CD4-positive, alpha-beta T cell treated with Interleukin-6 for 4 hours (primary cell): ENCODE measurements at regions not wholly inside any gene's neighbourhood (a gene's known extent, or its start where the extent isn't known, plus 50 kb on each side); places are given as distances from the start of the nearest gene placed in this dataset.
"Not testable (repeated sequence)": the region's sequence is repeated elsewhere in the genome, so short reads cannot be mapped to it uniquely, and the experiment has no call there.

Experiments
- DNase-seq: peaks from one replicate; pipeline ENCODE4 v3.0.0-alpha.2; 2020; ENCODE audit warnings: mixed read lengths

DNA sequence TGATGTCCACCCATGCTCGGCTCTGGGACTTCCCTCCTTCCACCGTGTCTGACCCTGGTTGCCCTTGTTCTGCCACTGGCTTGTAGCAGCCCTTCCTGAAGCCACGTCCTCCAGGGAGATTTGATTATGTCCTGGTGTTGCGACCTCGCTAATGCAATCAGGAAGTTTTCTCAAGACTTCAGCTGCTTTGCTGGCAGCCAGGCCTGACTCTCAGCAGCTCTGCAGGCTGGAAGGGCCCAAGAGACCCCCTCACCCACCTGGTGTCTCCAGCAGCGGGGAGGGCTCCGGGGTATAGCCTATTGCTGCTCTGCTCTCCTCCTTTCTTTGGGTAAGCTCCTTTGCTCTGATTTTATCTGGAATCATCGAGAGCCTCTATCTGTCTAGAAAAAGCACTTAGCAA lies 2882.8 kb downstream of the RPIA start:
- not testable (repeated sequence) for DNase-seq

GRCh38 chr2:91575701-91576100 lies 2884.2 kb downstream of the RPIA start:
- DNase-seq, result not testable (repeated sequence)

- DNase-seq, result not testable (repeated sequence)
Observed at GRCh38 chr2:91577406-91577805, 2885.9 kb downstream of the RPIA start.

- not testable (repeated sequence) for DNase-seq
Observed at GRCh38 chr2:91578678-91579077, 2887.2 kb downstream of the RPIA start.

DNA sequence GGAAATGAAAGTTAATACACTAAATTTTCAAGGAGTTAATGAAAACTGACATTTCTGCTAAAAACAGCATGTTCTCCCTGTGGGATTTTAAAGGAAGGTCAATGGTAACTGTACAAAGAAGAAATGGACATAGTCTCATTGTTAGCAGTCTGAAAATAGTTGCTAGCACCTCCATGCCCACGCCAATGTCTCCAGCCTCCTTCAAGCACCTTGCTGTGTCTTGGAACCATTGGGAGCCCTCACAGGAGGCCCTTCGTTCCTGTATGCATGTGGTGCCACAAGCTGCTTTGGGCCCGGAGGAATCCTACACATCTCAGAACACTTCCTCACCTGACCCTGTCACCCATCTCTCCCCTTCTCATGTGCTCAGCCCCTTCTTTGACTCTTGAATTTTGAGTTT lies 2888.1 kb downstream of the RPIA start:
- DNase-seq, result not testable (repeated sequence)

GRCh38 chr2:91580043-91580442 lies 2888.6 kb downstream of the RPIA start:
- DNase-seq, result not testable (repeated sequence)

GRCh38 chr2:91587098-91587497 lies 2895.6 kb downstream of the RPIA start:
- DNase-seq, result not testable (repeated sequence)

GRCh38 chr2:91587908-91588535 lies 2896.5 kb downstream of the RPIA start:
- not testable (repeated sequence) for DNase-seq

DNA sequence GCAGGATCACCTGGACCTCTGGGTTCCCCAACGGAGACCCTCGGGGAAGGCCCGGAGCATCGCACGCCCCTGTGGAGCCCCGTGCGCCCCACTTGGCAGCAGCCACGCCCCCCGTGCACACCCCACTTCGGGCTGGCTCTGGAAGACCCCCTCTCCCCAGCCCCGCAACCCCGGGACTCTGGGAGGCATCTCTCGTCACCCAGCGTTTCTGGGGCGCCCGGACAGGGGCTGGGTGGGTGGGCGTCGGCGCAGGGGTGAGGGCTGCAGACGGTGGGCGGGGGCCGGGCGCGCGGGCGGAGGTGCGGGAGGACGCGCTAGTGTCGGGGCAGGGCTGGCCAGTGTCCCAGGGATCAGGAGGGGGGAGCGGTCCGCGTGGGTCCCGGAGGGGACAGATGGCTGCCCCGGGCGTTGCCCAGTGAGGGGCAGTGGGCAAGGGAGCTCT lies 2897.3 kb downstream of the RPIA start:
- not testable (repeated sequence) for DNase-seq

GRCh38 chr2:91589454-91590328 lies 2898.2 kb downstream of the RPIA start:
- not testable (repeated sequence) for DNase-seq

DNA sequence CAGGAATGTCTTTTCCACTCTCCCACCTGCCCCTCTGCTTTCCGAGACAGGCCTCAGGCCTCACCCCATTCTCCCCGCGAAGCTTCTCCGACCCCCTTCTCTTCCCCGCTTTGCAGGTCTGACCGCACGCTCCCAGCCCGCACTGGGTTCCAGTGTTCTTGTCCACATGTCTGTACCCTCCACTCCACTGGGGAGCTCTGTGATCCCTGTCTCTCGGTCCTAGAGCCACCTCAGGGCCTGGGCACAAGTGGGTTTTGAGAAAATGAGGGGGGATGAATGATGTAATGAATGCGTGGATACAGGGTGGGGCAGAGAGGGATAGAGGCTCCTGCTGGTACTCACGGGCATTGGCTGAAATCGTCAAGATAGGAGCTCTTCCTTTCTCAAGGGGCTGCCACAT lies 2898.9 kb downstream of the RPIA start:
- not testable (repeated sequence) for DNase-seq

GRCh38 chr2:91591066-91591465 lies 2899.6 kb downstream of the RPIA start:
- DNase-seq, result not testable (repeated sequence)

GRCh38 chr2:91597436-91597835 lies 2906.0 kb downstream of the RPIA start:
- not testable (repeated sequence) for DNase-seq

DNA sequence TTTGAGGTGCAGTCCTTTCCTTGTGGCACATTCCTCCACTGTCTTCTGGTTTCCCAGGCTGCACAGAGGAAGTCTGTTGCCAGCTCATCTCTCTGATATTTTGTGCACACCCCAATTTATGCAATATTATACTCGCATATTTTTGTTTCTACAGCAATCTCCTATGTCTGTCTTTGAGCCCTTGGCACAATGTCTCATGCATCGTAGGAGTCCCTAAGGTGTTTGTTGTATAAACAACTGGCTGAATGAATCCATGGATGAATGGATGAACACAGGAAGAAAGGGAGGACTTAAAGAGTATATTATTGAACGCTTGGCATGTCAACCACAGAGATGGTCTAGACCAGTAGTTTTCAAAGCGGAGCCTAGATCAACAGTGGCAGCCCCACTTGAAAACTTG lies 2907.0 kb downstream of the RPIA start:
- DNase-seq, result not testable (repeated sequence)

DNA sequence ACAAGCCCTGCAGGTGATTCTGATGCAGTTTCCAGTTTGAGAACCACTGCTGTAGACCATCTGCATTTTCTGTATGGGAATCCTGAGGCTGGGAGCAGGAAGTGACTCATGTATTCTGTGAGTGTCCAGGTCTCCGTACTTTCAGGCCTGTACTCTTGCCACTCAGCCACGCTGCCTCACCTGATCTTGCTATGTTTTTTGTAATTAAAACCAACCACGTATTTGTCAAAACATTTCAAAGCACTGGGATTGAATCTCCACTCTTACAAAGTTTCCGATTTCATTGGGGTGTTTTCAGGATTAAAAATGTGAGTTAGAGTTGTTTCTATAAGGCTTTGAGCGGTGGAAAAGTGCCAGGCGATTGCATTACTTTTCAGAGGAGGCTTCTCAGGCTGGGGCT lies 2907.5 kb downstream of the RPIA start:
- DNase-seq, result not testable (repeated sequence)

DNA sequence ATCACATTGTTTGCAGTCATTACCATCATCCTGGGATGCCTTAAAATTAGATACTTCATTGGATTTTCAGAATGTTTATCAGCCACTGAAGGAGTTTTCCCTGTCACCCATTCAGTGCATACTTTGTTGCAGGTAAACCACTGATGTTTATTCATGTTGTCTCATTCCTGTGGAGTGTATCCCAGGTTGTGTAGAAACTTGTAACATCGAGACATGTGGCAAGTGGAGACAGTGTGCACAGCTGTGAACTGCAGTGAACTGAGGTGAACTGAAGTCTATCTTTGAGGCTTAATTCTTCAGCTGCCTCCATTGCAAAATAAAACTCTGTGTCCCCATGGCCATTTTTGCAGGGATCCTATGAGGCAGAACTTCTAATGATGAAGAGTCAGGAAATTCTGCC lies 2911.4 kb downstream of the RPIA start:
- not testable (repeated sequence) for DNase-seq

GRCh38 chr2:91603996-91604395 lies 2912.5 kb downstream of the RPIA start:
- not testable (repeated sequence) for DNase-seq

DNA sequence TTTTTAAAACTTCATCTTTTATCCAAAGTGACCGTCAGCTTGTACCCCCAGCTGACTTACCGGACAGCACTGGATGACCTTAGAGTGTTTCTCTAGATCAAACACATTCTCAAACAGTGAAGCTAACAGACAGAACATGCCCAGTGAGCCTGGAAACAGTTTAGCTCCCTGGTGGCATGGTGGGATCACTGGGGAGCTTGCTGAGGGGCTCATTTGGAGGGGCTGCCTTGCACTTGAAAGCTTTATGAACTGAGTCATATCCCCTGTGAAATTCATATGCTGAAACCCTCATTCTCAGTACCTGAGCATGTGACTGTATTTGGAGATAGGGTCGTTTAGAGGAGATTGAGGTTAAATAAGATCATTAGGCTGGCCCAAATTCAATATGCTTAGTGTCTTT lies 2913.2 kb downstream of the RPIA start:
- not testable (repeated sequence) for DNase-seq

- DNase-seq, result not testable (repeated sequence)
Observed at GRCh38 chr2:91623739-91624138, 2932.3 kb downstream of the RPIA start.

- not testable (repeated sequence) for DNase-seq
Observed at GRCh38 chr2:91628471-91628870, 2937.0 kb downstream of the RPIA start.

- not testable (repeated sequence) for DNase-seq
Observed at GRCh38 chr2:91657193-91657592, 2965.7 kb downstream of the RPIA start.

GRCh38 chr2:91658336-91658735 lies 2966.9 kb downstream of the RPIA start:
- DNase-seq, result not testable (repeated sequence)

DNA sequence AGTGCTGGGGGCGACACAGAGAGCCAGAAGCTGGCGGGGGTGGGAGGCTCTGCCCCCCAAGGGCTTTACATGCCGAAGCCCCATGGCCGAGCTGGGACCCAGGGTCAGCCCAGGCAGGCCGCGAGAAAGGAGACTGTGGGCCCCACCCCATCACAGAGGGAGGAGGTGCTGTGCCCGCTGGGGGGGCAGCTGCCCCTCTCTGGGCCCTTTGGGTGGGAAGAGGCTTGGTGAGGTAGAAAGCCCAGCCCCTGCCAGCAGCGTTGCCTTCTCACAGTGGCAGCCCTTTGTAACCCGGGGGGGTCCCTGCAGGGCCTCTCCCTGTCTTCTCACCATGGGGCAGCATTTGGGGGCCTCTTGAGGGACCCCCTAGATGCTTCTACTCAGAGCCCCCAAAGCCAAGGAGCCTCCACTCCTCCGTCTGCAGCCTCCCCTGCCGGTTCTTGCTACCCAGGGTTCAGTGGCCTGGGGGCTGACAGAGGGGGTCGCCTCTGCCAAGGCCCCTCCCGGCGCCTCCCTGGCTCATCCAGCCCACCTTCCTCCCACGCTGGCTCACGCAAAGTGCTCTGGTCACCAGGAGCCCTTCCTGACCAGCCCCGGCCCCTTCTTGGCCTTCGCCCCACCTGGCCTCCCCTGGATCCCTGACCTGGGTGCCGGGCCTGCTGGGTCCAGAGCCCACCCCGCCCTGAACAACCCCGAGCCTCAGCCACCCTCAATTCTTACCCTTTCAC lies 2967.9 kb downstream of the RPIA start:
- DNase-seq, result not testable (repeated sequence)
